ENCODE measurements at regions not wholly inside any gene's neighbourhood (a gene's known extent, or its start where the extent isn't known, plus 50 kb on each side); places are given as distances from the start of the nearest gene placed in this dataset.
A peak's percentile ranks its signal among the peaks of the same experiment; 100 is the strongest.

DNA sequence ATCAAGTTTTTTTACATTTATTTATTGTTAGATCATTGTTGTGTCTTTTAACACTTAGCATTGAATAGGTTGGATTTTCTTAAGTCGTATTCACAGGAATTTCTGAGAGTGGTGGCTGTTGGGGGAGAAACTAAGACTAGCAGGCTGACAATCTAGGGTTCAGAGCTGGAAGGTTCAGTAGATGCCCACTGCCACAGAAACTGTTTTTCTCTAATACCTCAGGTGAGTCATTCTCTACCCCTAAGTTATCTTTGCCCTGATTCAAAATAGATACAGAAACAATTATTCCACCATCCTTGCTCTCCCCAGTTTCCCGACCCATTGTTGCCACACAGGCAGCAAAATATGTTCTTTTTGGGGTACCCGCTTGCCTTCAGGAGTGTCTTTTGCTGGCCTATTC is 870.8 kb upstream of the ID2 start:
- no peak overlapping the region for H3K4me3 ChIP-seq (ENCODE audit: control insufficient read depth, low read depth, low read length)
- no peak for DNase-seq (ENCODE audit: low read depth)
- TF ChIP-seq, protein P1, sequence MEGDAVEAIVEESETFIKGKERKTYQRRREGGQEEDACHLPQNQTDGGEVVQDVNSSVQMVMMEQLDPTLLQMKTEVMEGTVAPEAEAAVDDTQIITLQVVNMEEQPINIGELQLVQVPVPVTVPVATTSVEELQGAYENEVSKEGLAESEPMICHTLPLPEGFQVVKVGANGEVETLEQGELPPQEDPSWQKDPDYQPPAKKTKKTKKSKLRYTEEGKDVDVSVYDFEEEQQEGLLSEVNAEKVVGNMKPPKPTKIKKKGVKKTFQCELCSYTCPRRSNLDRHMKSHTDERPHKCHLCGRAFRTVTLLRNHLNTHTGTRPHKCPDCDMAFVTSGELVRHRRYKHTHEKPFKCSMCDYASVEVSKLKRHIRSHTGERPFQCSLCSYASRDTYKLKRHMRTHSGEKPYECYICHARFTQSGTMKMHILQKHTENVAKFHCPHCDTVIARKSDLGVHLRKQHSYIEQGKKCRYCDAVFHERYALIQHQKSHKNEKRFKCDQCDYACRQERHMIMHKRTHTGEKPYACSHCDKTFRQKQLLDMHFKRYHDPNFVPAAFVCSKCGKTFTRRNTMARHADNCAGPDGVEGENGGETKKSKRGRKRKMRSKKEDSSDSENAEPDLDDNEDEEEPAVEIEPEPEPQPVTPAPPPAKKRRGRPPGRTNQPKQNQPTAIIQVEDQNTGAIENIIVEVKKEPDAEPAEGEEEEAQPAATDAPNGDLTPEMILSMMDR (conservative IDR thresholded peaks at IDR 0.05; ENCODE audit: control insufficient read depth, insufficient read depth, low read depth, low read length), result no peak

DNA sequence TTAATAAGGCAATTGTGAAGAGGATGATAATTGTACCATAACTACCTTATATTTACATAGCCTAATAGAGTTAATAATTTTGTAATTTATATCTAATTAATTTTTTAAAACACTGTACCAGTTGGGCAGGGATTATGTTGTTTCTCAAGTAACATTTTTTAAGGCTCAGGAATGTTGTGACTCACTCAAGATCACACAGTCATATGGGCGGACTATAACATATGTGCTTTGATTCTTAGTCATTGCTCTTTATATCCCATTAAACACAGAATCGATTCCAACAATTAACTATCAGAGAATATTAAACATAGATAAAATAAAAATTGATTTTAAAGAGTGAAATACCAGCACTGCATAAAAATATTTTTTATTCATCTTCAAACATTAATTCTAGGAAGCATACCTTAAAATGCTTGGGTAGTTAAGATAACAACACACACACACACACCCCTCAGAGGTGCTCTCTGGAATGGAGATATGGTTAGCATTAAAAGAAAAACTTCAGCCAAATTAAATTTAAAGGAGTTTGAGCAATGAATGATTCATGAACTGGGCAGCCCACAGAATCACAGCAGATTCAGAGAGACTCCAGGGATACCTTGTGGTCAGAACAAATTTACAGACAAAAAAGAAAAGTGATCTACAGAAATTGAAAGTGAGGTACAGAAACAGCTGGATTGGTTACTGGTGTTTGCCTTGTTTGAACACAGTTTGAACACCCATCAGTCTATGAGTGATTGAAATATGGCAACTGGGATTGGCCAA is 869.4 kb upstream of the ID2 start:
- DNase-seq (ENCODE audit: low read depth), result peak; percentile 89
- TF ChIP-seq, protein P1 (conservative IDR thresholded peaks at IDR 0.05; ENCODE audit: control insufficient read depth, insufficient read depth, low read depth, low read length), result no peak
- no peak overlapping the region for H3K4me3 ChIP-seq (ENCODE audit: control insufficient read depth, low read depth, low read length)

DNA sequence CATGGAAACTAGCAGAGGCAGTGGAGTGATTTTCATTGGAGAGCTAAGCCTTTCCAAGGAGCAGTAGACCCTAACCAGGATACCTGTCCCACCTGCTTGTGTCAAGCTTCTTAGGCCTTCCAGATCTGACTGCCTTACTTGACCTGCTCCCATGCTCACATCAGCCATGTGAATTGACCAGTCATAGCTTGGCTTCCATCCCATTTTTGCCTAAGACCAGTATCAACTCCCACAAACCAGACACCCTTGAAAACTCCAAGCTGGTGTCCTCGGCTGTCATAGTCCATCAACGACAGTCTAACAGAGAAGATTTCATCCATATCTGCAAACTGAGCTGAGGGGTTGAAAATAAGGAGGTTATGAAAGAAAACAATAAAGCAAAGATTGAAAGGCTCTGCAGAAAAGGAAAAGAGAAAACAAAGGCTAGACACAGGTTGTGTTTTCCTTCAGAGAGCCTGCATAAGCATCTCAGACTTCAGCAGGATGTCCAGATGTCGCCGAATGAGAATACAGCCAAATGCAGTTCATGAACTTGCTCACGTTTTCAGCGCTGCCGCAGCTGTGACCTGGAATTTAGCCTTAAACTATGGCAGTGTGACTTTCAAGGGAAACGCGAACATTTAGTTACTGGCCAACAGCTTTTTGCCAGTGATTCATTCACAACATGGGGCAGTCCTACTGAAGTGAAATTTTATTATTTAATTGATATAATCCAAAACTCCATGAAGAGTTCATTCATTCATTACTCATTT is 868.1 kb upstream of the ID2 start:
- TF ChIP-seq, protein P1 (conservative IDR thresholded peaks at IDR 0.05; ENCODE audit: control insufficient read depth, insufficient read depth, low read depth, low read length), result no peak
- DNase-seq (ENCODE audit: low read depth), result peak; percentile 70
- no peak overlapping the region for H3K4me3 ChIP-seq (ENCODE audit: control insufficient read depth, low read depth, low read length)

DNA sequence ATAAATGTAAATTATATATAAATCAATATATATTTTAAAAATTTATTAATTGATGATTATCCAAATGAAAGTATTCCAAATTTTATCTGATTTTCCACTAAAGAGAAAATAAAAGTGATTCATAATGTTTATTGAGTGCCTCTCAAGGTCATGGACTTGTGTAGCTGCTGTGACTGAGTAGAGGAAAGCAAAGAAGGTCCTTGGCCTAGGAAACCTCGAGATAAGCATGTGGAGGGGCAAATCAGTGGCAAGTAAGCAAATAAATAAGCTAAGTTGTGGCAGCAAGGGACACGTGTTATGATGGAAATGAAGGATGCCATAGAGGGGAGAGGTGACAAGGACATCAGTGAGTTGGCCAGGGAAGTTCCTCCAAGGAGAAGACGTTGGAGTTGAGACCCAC is 866.1 kb upstream of the ID2 start:
- DNase-seq (ENCODE audit: low read depth), result no peak
- H3K4me3 ChIP-seq (ENCODE audit: control insufficient read depth, low read depth, low read length), result no peak overlapping the region
- TF ChIP-seq, protein P1 (conservative IDR thresholded peaks at IDR 0.05; ENCODE audit: control insufficient read depth, insufficient read depth, low read depth, low read length), result no peak

DNA sequence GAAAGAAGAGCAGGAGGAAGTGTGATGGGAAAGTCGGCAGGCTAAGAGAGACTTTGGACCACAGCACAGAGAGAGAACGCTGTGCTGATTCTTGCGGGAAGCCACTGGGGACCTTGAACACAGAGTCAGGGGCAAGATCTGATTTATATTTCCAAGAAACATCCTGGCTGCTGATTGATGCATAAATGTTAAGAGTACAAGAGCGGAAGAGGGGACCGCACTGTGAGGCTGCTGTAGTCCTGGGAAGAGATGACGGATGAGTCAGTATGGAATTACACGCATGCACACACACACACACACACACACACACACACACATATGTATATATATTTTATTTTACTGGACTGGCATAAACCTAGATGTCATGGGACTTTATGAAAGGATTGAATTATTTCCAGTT is 865.6 kb upstream of the ID2 start:
- no peak for DNase-seq (ENCODE audit: low read depth)
- TF ChIP-seq, protein P1 (conservative IDR thresholded peaks at IDR 0.05; ENCODE audit: control insufficient read depth, insufficient read depth, low read depth, low read length), result no peak
- no peak overlapping the region for H3K4me3 ChIP-seq (ENCODE audit: control insufficient read depth, low read depth, low read length)

DNA sequence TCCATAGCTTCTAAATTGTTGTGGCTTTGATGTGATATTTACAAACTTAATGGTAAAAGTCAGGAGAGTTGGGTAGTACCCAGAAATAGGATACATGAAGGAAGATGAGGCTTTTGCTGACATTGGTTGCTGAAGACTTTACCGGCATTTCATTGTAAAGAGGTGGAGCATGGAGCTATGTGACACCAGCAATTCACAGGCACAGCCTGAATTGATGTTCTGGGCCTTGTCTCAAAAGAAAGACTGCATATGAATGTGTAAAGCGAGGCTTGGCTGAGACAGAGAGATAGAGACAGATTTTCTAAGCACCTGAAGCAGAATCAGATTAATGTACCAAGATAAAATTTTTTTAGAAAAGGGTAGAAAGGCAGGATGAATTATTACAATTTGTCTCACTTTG is 864.9 kb upstream of the ID2 start:
- H3K4me3 ChIP-seq (ENCODE audit: control insufficient read depth, low read depth, low read length), result no peak overlapping the region
- TF ChIP-seq, protein P1 (conservative IDR thresholded peaks at IDR 0.05; ENCODE audit: control insufficient read depth, insufficient read depth, low read depth, low read length), result no peak
- DNase-seq (ENCODE audit: low read depth), result no peak

Data from fibroblast of mammary gland (primary cell).